Uterus (tissue), 3 donors: ENCODE measurements at regions not wholly inside any gene's neighbourhood (a gene's known extent, or its start where the extent isn't known, plus 50 kb on each side); places are given as distances from the start of the nearest gene placed in this dataset.

Source experiments
- DNase-seq, 2 donors: peaks; one replicate each; pipeline ENCODE4 v3.0.0-alpha.2; 2019 to 2020
- H3K27ac ChIP-seq, 2 donors: fragments of 200-600 bp; sonication (generic); 1 replicate in 1 of 2; 2 replicates in 1 of 2; pipeline ENCODE4 v1.5.1; 2016 to 2018
- H3K27me3 ChIP-seq, 2 donors: fragments of 200-600 bp; sonication (generic); one replicate each; pipeline ENCODE4 v1.5.1; 2018 to 2019; ENCODE audit warnings: control low read depth in 1 of 2
- H3K36me3 ChIP-seq, 2 donors: fragments of 200-600 bp; sonication (generic); one replicate each; pipeline ENCODE4 v1.5.1; 2019; ENCODE audit warnings: control low read depth in 1 of 2
- H3K4me1 ChIP-seq, 2 donors: fragments of 200-600 bp; sonication (generic); one replicate each; pipeline ENCODE4 v1.5.1; 2018 to 2019; ENCODE audit warnings: control low read depth in 1 of 2
- H3K4me3 ChIP-seq, 2 donors: fragments of 200-600 bp; sonication (generic); 1 replicate in 1 of 2; 2 replicates in 1 of 2; pipeline ENCODE4 v1.5.1; 2018 to 2019; ENCODE audit warnings: mild to moderate bottlenecking in 1 of 2
- H3K9me3 ChIP-seq, 2 donors: fragments of 200-600 bp; sonication (generic); one replicate each; pipeline ENCODE4 v1.5.1; 2019; ENCODE audit warnings: control low read depth in 1 of 2
- POLR2A ChIP-seq, 2 donors: fragments of 450-650 bp; IDR thresholded peaks; one replicate each; pipeline ENCODE4 v1.6.1; 2016; ENCODE audit warnings: antibody characterized with exemption in 2 of 2, mild to moderate bottlenecking in 1 of 2, moderate library complexity in 1 of 2
- intact Hi-C: fragments of 100-400 bp; cut with DNase I; formaldehyde crosslinking; loops from one replicate; pipeline ENCODE4 v1.15.1; 2023; ENCODE audit warnings: low total_unique reads
- TF ChIP-seq, protein P1 (sequence below), 4 experiments: fragments of 200-600 bp in 2 of 4; fragments of 450-650 bp in 2 of 4; sonication (generic) in 2 of 4; IDR thresholded peaks; one replicate each; pipeline ENCODE4 v1.5.1; 2016 to 2019; ENCODE audit warnings: antibody characterized with exemption in 4 of 4, mild to moderate bottlenecking in 2 of 4, moderate library complexity in 1 of 4
- donor health status: DM: yes; HTN: yes; CAD: no.

DNA sequence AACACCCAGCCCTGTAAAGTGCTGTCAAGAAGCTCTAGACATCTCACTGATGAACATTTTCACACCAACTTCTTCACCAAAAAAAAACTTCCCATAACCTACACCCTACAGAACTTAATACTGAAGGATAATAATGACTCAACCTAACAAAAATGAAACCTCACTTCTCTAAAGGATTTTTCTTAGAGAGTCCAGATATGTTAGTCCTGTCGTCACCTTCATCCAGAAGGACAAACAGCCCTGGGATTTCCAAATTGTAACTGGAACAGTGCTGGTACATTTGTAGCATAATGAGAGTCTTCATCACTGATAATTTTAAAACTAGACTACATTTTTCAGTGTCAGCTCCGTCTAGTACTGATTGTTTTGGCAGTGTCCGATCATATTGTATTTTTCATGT is 528.6 kb upstream of the CELF2 start:
- Histone ChIP-seq H3K9me3 (no peaks in the 10 kb centered on the region), H3K4me3 (no peak overlapping the region), H3K27me3 (no peaks in the 10 kb centered on the region), H3K4me1 (no peaks in the 10 kb centered on the region), H3K36me3 (no peaks in the 10 kb centered on the region), H3K27ac (no peak overlapping the region)
- intact Hi-C loops: no loop called here
- no peak for DNase-seq
- TF ChIP-seq POLR2A (IDR thresholded peaks at IDR 0.05): no peak
- TF ChIP-seq, protein P1, sequence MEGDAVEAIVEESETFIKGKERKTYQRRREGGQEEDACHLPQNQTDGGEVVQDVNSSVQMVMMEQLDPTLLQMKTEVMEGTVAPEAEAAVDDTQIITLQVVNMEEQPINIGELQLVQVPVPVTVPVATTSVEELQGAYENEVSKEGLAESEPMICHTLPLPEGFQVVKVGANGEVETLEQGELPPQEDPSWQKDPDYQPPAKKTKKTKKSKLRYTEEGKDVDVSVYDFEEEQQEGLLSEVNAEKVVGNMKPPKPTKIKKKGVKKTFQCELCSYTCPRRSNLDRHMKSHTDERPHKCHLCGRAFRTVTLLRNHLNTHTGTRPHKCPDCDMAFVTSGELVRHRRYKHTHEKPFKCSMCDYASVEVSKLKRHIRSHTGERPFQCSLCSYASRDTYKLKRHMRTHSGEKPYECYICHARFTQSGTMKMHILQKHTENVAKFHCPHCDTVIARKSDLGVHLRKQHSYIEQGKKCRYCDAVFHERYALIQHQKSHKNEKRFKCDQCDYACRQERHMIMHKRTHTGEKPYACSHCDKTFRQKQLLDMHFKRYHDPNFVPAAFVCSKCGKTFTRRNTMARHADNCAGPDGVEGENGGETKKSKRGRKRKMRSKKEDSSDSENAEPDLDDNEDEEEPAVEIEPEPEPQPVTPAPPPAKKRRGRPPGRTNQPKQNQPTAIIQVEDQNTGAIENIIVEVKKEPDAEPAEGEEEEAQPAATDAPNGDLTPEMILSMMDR (IDR thresholded peaks at IDR 0.05): no peak

DNA sequence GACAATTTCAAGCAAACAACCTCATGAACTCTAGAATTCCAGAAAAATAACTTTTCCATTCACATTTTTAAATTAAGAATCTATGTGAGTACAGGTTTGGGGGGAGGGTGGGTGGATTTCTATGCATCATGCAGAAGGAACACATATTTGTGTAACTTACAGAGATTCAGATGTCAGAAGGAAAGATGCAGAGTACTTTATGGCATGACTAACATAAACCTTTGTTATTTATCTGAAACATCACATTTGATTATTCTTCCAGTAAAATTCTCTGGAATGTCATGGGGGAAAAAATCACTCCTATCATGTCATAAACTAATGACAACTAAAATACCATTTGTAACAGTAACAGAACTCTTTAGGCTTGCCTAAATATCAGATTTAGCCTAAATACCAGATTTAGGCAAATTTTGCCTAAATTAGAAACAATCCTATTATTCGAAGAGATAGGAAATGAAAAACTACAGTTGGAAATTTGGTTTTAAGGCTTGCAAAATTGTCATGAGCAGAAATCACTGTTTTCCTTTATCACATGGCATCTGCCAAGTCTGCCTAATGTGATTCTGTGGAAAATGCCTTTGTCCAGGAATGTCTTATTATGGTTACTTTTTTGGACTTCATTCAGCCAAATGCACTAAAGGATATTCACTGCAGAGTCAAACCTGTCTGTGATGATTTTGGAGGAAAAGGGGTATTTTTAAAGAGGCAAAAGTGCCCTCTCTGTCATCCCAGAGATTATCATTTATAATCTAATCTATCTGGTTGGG is 527.7 kb upstream of the CELF2 start:
- Histone ChIP-seq H3K4me1 (no peaks in the 10 kb centered on the region), H3K36me3 (no peaks in the 10 kb centered on the region), H3K9me3 (no peaks in the 10 kb centered on the region), H3K4me3 (no peak overlapping the region), H3K27me3 (no peaks in the 10 kb centered on the region), H3K27ac (no peak overlapping the region)
- TF ChIP-seq, protein P1 (IDR thresholded peaks at IDR 0.05): no peak
- no peak for TF ChIP-seq POLR2A (IDR thresholded peaks at IDR 0.05)
- no peak for DNase-seq
- intact Hi-C loops: no loop called here

DNA sequence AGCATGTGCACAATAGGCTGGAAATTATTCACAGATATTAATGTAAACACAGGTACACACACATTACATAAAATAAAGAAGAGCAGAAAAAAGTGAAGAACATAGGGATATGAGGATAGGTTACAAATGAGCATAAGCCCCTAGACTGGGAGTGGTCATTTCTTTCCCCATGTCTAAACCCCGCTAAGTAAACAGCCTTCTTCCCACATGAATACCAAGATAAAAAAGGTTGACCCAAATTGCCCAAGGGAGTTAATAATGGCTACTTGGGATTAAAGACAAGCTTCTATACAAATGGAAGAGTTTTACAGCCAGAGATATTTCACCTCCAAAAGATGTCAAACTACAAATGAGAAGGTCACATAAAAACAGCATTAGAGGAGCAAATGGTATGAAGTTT is 527.1 kb upstream of the CELF2 start:
- intact Hi-C loops: no loop called here
- no peaks in the 10 kb centered on the region for H3K36me3 ChIP-seq

DNA sequence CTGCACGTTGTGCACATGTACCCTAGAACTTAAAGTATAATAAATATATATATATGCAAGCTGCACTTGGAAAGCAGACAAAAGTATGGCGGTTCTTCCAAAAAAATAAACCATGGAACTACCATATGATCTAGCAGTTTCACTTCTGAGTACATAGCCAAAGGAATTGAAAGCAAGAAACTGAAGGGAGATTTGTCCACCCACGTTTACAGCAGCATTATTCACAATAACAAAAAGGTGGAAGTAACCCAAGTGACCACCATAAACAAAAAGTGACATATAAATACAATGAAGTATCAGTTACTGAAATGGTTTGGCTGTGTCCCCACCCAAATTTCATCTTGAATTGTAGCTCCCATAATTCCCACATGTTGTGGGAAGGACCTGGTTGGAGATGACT is 525.3 kb upstream of the CELF2 start:
- no peaks in the 10 kb centered on the region for H3K9me3 ChIP-seq
- H3K27me3 ChIP-seq: no peaks in the 10 kb centered on the region
- H3K4me1 ChIP-seq: no peaks in the 10 kb centered on the region
- TF ChIP-seq, protein P1 (IDR thresholded peaks at IDR 0.05): no peak
- no peak for TF ChIP-seq POLR2A (IDR thresholded peaks at IDR 0.05)
- intact Hi-C loops: no loop called here
- no peak overlapping the region for H3K27ac ChIP-seq
- DNase-seq: no peak
- H3K4me3 ChIP-seq: no peak overlapping the region
- no peaks in the 10 kb centered on the region for H3K36me3 ChIP-seq

More for the DNA sequence above, 527.1 kb upstream of the CELF2 start:
- no peak for DNase-seq
- Histone ChIP-seq H3K27ac (no peak overlapping the region), H3K4me1 (no peaks in the 10 kb centered on the region), H3K27me3 (no peaks in the 10 kb centered on the region), H3K9me3 (no peaks in the 10 kb centered on the region), H3K4me3 (no peak overlapping the region)
- TF ChIP-seq, protein P1 (IDR thresholded peaks at IDR 0.05): no peak
- TF ChIP-seq POLR2A (IDR thresholded peaks at IDR 0.05): no peak

DNA sequence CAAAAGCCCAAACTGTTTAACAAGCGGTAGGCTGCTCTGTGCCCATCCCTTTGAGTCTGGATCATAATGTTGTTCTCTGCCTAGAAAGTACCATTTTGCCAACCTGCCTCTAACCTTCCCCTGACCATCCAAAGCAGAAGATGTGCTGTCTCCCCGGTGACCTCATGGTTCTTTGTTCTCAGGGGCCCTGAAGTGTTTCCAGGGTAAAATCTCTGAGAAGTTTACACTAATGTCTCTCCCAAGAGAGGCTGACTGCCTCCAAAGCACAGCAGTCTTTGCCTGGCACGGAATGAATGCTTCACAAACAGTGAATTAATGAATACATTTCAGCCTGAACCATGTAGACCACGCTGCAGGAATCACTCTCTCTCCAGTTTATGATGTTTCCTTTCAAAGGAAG is 523.8 kb upstream of the CELF2 start:
- no peak overlapping the region for H3K4me3 ChIP-seq
- H3K27ac ChIP-seq: no peak overlapping the region
- intact Hi-C loops: no loop called here
- no peaks in the 10 kb centered on the region for H3K27me3 ChIP-seq
- H3K36me3 ChIP-seq: no peaks in the 10 kb centered on the region
- TF ChIP-seq, protein P1 (IDR thresholded peaks at IDR 0.05): no peak
- no peaks in the 10 kb centered on the region for H3K4me1 ChIP-seq
- no peak for DNase-seq
- H3K9me3 ChIP-seq: no peaks in the 10 kb centered on the region
